H9 (cell line): ENCODE measurements at regions not wholly inside any gene's neighbourhood (a gene's known extent, or its start where the extent isn't known, plus 50 kb on each side); places are given as distances from the start of the nearest gene placed in this dataset.

Experiments used
- DNase-seq: peaks from one replicate; pipeline ENCODE4 v3.0.0-alpha.2; 2017
- H2AFZ ChIP-seq: one replicate; pipeline ENCODE4 v1.6.1; 2013; ENCODE audit warnings: mild to moderate bottlenecking, low read length, control low read depth, moderate library complexity
- H2AK5ac ChIP-seq: 2 replicates; pipeline ENCODE4 v1.6.1; 2013; ENCODE audit warnings: low read length, control low read depth, mixed read lengths; ENCODE audit not compliant: insufficient read length
- H2BK120ac ChIP-seq: one replicate; pipeline ENCODE4 v1.6.1; 2013; ENCODE audit warnings: low read depth, mild to moderate bottlenecking, low read length, control low read depth, inconsistent platforms; ENCODE audit not compliant: poor library complexity, severe bottlenecking
- H2BK12ac ChIP-seq: 2 replicates; pipeline ENCODE4 v1.6.1; 2013; ENCODE audit warnings: low read length, control low read depth, mixed read lengths, low read depth; ENCODE audit not compliant: insufficient read length
- H2BK15ac ChIP-seq: 2 replicates; pipeline ENCODE4 v1.6.1; 2013; ENCODE audit warnings: low read depth, low read length, control low read depth
- H2BK20ac ChIP-seq: one replicate; pipeline ENCODE4 v1.6.1; 2013; ENCODE audit warnings: low read depth, mild to moderate bottlenecking, low read length, control low read depth, inconsistent platforms; ENCODE audit not compliant: poor library complexity, severe bottlenecking
- H2BK5ac ChIP-seq: 2 replicates; pipeline ENCODE4 v1.6.1; 2013; ENCODE audit warnings: low read length, control low read depth, mixed read lengths; ENCODE audit not compliant: insufficient read length
- H3K14ac ChIP-seq: 2 replicates; pipeline ENCODE4 v1.6.1; 2013; ENCODE audit warnings: low read length, control low read depth; ENCODE audit not compliant: insufficient read depth
- H3K18ac ChIP-seq: 2 replicates; pipeline ENCODE4 v1.6.1; 2013; ENCODE audit warnings: low read depth, mild to moderate bottlenecking, mixed read lengths, low read length, control low read depth; ENCODE audit not compliant: insufficient read length
- H3K23ac ChIP-seq: 2 replicates; pipeline ENCODE4 v1.6.1; 2013; ENCODE audit warnings: low read length, control low read depth, mixed read lengths, low read depth; ENCODE audit not compliant: insufficient read length
- H3K23me2 ChIP-seq: 2 replicates; pipeline ENCODE4 v1.6.1; 2013; ENCODE audit warnings: low read depth, mild to moderate bottlenecking, mixed read lengths, low read length, control low read depth; ENCODE audit not compliant: insufficient read length, poor library complexity, severe bottlenecking
- H3K27ac ChIP-seq: 2 replicates; pipeline ENCODE4 v1.5.1; 2013; ENCODE audit warnings: low read length, control low read depth, mixed read lengths, low read depth; ENCODE audit not compliant: insufficient read length
- H3K27me3 ChIP-seq: 2 replicates; pipeline ENCODE4 v1.6.1; 2013; ENCODE audit warnings: low read length, control low read depth, inconsistent platforms; ENCODE audit not compliant: insufficient read depth
- H3K4ac ChIP-seq: 2 replicates; pipeline ENCODE4 v1.6.1; 2013; ENCODE audit warnings: low read depth, mild to moderate bottlenecking, control low read depth, inconsistent platforms, low read length, moderate library complexity
- H3K4me1 ChIP-seq: 2 replicates; pipeline ENCODE4 v1.6.1; 2013; ENCODE audit warnings: low read length, control low read depth, inconsistent platforms; ENCODE audit not compliant: insufficient read depth
- H3K4me2 ChIP-seq: 2 replicates; pipeline ENCODE4 v1.6.1; 2013; ENCODE audit warnings: low read length, control low read depth, mixed read lengths; ENCODE audit not compliant: insufficient read length, insufficient read depth
- H3K56ac ChIP-seq: 2 replicates; pipeline ENCODE4 v1.6.1; 2013; ENCODE audit warnings: low read depth, mild to moderate bottlenecking, mixed read lengths, low read length, control low read depth; ENCODE audit not compliant: insufficient read length
- H3K79me1 ChIP-seq: 2 replicates; pipeline ENCODE4 v1.6.1; 2013; ENCODE audit warnings: low read depth, mild to moderate bottlenecking, moderate library complexity, low read length, control low read depth, inconsistent platforms; ENCODE audit not compliant: insufficient read depth, poor library complexity, severe bottlenecking
- H3K79me2 ChIP-seq: 2 replicates; pipeline ENCODE4 v1.6.1; 2013; ENCODE audit warnings: low read length, control low read depth, inconsistent platforms; ENCODE audit not compliant: insufficient read depth
- H3K9ac ChIP-seq: 2 replicates; pipeline ENCODE4 v1.6.1; 2013; ENCODE audit warnings: low read length, control low read depth, mixed read lengths; ENCODE audit not compliant: insufficient read length; ENCODE audit errors: extremely low read depth
- H3K9me3 ChIP-seq: one replicate; pipeline ENCODE4 v1.6.1; 2013; ENCODE audit warnings: low read depth, low read length, inconsistent platforms; ENCODE audit not compliant: control insufficient read depth
- H3T11ph ChIP-seq: one replicate; pipeline ENCODE4 v1.6.1; 2013; ENCODE audit warnings: mild to moderate bottlenecking, low read length, control low read depth, inconsistent platforms
- H4K20me1 ChIP-seq: one replicate; pipeline ENCODE4 v1.6.1; 2013; ENCODE audit not compliant: control insufficient read depth, insufficient read length, insufficient read depth
- H4K5ac ChIP-seq: 2 replicates; pipeline ENCODE4 v1.6.1; 2013; ENCODE audit warnings: low read depth, mild to moderate bottlenecking, mixed read lengths, low read length, control low read depth; ENCODE audit not compliant: insufficient read length
- H4K8ac ChIP-seq: replicated peaks from 2 replicates; pipeline ENCODE4 v1.6.1; 2013; ENCODE audit warnings: low read length, control low read depth, mixed read lengths, low read depth; ENCODE audit not compliant: insufficient read length
- H4K91ac ChIP-seq: 2 replicates; pipeline ENCODE4 v1.6.1; 2013; ENCODE audit warnings: low read depth, mild to moderate bottlenecking, moderate library complexity, mixed read lengths, low read length, control low read depth; ENCODE audit not compliant: insufficient read length
- H3K27ac Mint-ChIP-seq, 3 experiments: 2 replicates in 2 of 3; 3 replicates in 1 of 3; pipeline ENCODE4 v1.8.0; 2020 to 2021; ENCODE audit warnings: mixed read lengths in 3 of 3, mild to moderate bottlenecking in 1 of 3, moderate library complexity in 1 of 3
- H3K27me3 Mint-ChIP-seq: 2 replicates; pipeline ENCODE4 v1.8.0; 2021; ENCODE audit warnings: low read depth, mild to moderate bottlenecking, moderate library complexity, mixed read lengths
- H3K36me3 Mint-ChIP-seq, 3 experiments: 2 replicates in 2 of 3; 3 replicates in 1 of 3; pipeline ENCODE4 v1.8.0; 2020 to 2021; ENCODE audit warnings: low read depth in 3 of 3, mixed read lengths in 3 of 3; ENCODE audit not compliant: insufficient read depth in 1 of 3
- H3K4me1 Mint-ChIP-seq, 2 experiments: 2 replicates each; pipeline ENCODE4 v1.8.0; 2020; ENCODE audit warnings: mixed read lengths in 2 of 2
- H3K4me3 Mint-ChIP-seq, 2 experiments: 2 replicates in 1 of 2; 3 replicates in 1 of 2; pipeline ENCODE4 v1.8.0; 2020 to 2021; ENCODE audit warnings: mild to moderate bottlenecking in 2 of 2, mixed read lengths in 2 of 2, moderate library complexity in 1 of 2
- H3K9me3 Mint-ChIP-seq, 2 experiments: 2 replicates in 1 of 2; 3 replicates in 1 of 2; pipeline ENCODE4 v1.8.0; 2020; ENCODE audit warnings: mild to moderate bottlenecking in 2 of 2, mixed read lengths in 2 of 2, moderate library complexity in 1 of 2
- CTCF ChIP-seq: fragments of 200-600 bp; sonication (generic); conservative IDR thresholded peaks from 3 replicates; pipeline ENCODE4 v1.8.0; 2021; ENCODE audit warnings: antibody characterized with exemption, mild to moderate bottlenecking
- WGBS: extraction: QIAGEN DNeasy Blood & Tissue Kit; methylation state at CpG from one replicate; pipeline ENCODE4 v1.1.7; 2013; ENCODE audit warnings: missing lambda C conversion rate, low lambda C conversion rate, mixed read lengths; ENCODE audit not compliant: insufficient read length; ENCODE audit errors: extremely low coverage; 5-methylcytosine and 5-hydroxymethylcytosine counted together

DNA sequence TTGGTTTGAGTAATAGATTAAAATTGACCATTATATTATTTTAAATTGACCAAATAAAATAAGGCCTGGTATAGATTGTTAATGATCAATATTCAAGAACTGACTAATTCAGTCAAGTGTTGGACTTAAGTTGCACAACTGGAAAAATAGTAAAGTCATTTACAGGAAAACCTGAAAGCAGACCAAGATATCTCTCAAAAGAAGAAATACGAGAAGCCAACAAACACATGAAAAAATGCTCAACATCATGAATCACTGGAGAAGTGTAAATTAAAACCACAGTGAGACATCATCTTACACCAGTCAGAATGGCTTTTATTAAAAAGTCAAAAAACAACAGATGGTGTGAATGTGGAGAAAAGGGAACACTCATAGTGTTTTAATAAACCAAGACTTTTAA lies 80.4 kb upstream of the MALRD1 start:
- no peak overlapping the region for H3K9ac ChIP-seq
- H3K36me3 Mint-ChIP-seq: peaks cover 0 to 7% (median 0%) of the 10 kb centered on the region in 3 experiments; a peak in 3 of 7 replicates
- H3K27ac Mint-ChIP-seq: no peak overlapping the region

More for the DNA sequence above, 80.4 kb upstream of the MALRD1 start:
- no peak overlapping the region for H4K5ac ChIP-seq
- H3K4me2 ChIP-seq: no peak overlapping the region
- no peaks in the 10 kb centered on the region for H3K79me2 ChIP-seq
- no peak overlapping the region for H4K91ac ChIP-seq
- H2AFZ ChIP-seq: no peak overlapping the region
- no peaks in the 10 kb centered on the region for H3K9me3 ChIP-seq
- H3K4me1 ChIP-seq: no peaks in the 10 kb centered on the region
- H2BK12ac ChIP-seq: no peak overlapping the region
- no peak overlapping the region for H3K23ac ChIP-seq
- DNase-seq: no peak
- Mint-ChIP-seq H3K27me3 (no peaks in the 10 kb centered on the region; the same call in 1 of the 2 replicates), H3K4me1 (no peaks in the 10 kb centered on the region), H3K4me3 (no peak overlapping the region), H3K9me3 (peaks cover 7 to 11% of the 10 kb centered on the region in 2 experiments; a peak in 3 of 5 replicates)
- no peaks in the 10 kb centered on the region for H3K27me3 ChIP-seq
- no peak overlapping the region for H3K18ac ChIP-seq
- H3K56ac ChIP-seq: no peak overlapping the region
- no peak overlapping the region for H4K8ac ChIP-seq
- H3K27ac ChIP-seq: no peak overlapping the region
- no peak overlapping the region for H2BK120ac ChIP-seq
- no peak overlapping the region for H3K4ac ChIP-seq
- no peak overlapping the region for H3T11ph ChIP-seq
- H3K23me2 ChIP-seq: no peaks in the 10 kb centered on the region
- no peak overlapping the region for H2BK20ac ChIP-seq
- H2AK5ac ChIP-seq: no peak overlapping the region
- no peak overlapping the region for H2BK5ac ChIP-seq
- H2BK15ac ChIP-seq: no peak overlapping the region
- no peak overlapping the region for H3K14ac ChIP-seq
- TF ChIP-seq CTCF: no peak
- no peaks in the 10 kb centered on the region for H4K20me1 ChIP-seq
- no CpG with 5 or more reads among the region's 1 CpG for WGBS
- no peaks in the 10 kb centered on the region for H3K79me1 ChIP-seq
